HL-60 (cell line): ENCODE measurements at regions not wholly inside any gene's neighbourhood (a gene's known extent, or its start where the extent isn't known, plus 50 kb on each side); places are given as distances from the start of the nearest gene placed in this dataset.

ENCODE experiments used
- DNase-seq, 2 experiments: peaks; one replicate each; pipeline ENCODE4 v3.0.0-alpha.2; 2010 to 2020; ENCODE audit warnings: low read depth in 1 of 2, low spot score in 1 of 2
- H3K27ac ChIP-seq: fragments of 250-450 bp; sonication (Bioruptor Pico); replicated peaks from 2 replicates; pipeline ENCODE4 v1.5.1; 2020; ENCODE audit warnings: mild to moderate bottlenecking, moderate library complexity
- H3K27me3 ChIP-seq: fragments of 250-450 bp; sonication (Bioruptor Pico); 2 replicates; pipeline ENCODE4 v1.5.1; 2021; ENCODE audit warnings: mild to moderate bottlenecking, moderate library complexity; ENCODE audit not compliant: insufficient read depth, poor library complexity, severe bottlenecking
- H3K4me3 ChIP-seq: replicated peaks from 2 replicates; pipeline ENCODE4 v1.5.1; 2011; ENCODE audit warnings: mild to moderate bottlenecking, control low read depth, low read length; ENCODE audit not compliant: insufficient read depth
- CTCF ChIP-seq: IDR thresholded peaks from one replicate; pipeline ENCODE4 v1.5.1; 2011; ENCODE audit warnings: low read length, control low read depth, inconsistent platforms; ENCODE audit not compliant: insufficient read depth
- GABPA ChIP-seq: IDR thresholded peaks from 2 replicates; pipeline ENCODE4 v1.6.1; 2012; ENCODE audit warnings: low read depth
- POLR2AphosphoS5 ChIP-seq: IDR thresholded peaks from 2 replicates; pipeline ENCODE4 v1.6.1; 2012; ENCODE audit warnings: low read depth
- REST ChIP-seq: IDR thresholded peaks from 2 replicates; pipeline ENCODE4 v1.6.1; 2012; ENCODE audit warnings: low read depth; ENCODE audit not compliant: insufficient replicate concordance
- SPI1 ChIP-seq: IDR thresholded peaks from 2 replicates; pipeline ENCODE4 v1.6.1; 2012; ENCODE audit warnings: low read depth, mild to moderate bottlenecking, borderline replicate concordance

GRCh38 chr5:167845952-167846351, 445.5 kb upstream of the WWC1 start:
- no peak for TF ChIP-seq SPI1
- TF ChIP-seq GABPA, result no peak
- TF ChIP-seq CTCF, result no peak
- no peak for TF ChIP-seq POLR2AphosphoS5
- no peak for TF ChIP-seq REST
- H3K27me3 ChIP-seq, result no peaks in the 10 kb centered on the region

GRCh38 chr5:167849874-167850273, 441.6 kb upstream of the WWC1 start:
- TF ChIP-seq POLR2AphosphoS5 (no peak), CTCF (no peak), GABPA (no peak), SPI1 (no peak), REST (no peak)
- Histone ChIP-seq H3K27me3 (no peaks in the 10 kb centered on the region), H3K27ac (no peak overlapping the region), H3K4me3 (no peak overlapping the region)
- DNase-seq, result no peak

More at GRCh38 chr5:167845952-167846351, 445.5 kb upstream of the WWC1 start:
- no peak overlapping the region for H3K27ac ChIP-seq
- no peak overlapping the region for H3K4me3 ChIP-seq
- DNase-seq, result no peak

GRCh38 chr5:167850911-167851310, 440.5 kb upstream of the WWC1 start:
- no peak for DNase-seq
- no peak for TF ChIP-seq POLR2AphosphoS5
- TF ChIP-seq CTCF, result no peak
- TF ChIP-seq REST, result no peak
- TF ChIP-seq GABPA, result no peak
- TF ChIP-seq SPI1, result no peak
- no peak overlapping the region for H3K27ac ChIP-seq
- no peaks in the 10 kb centered on the region for H3K27me3 ChIP-seq
- H3K4me3 ChIP-seq, result no peak overlapping the region
